Ovary (tissue), 7 donors: ENCODE measurements at regions not wholly inside any gene's neighbourhood (a gene's known extent, or its start where the extent isn't known, plus 50 kb on each side); places are given as distances from the start of the nearest gene placed in this dataset.

Experiments
- DNase-seq, 5 donors: peaks; one replicate each; pipeline ENCODE4 v3.0.0-alpha.2; 2019 to 2020
- H3K27ac ChIP-seq, 2 donors: fragments of 200-600 bp; one replicate each; pipeline versions ENCODE4 v1.5.1 to v1.8.0; 2019 to 2022
- H3K27me3 ChIP-seq: fragments of 200-600 bp; one replicate; pipeline ENCODE4 v1.8.0; 2022
- H3K36me3 ChIP-seq: fragments of 200-600 bp; sonication (generic); one replicate; pipeline ENCODE4 v1.5.1; 2019
- H3K4me1 ChIP-seq: one replicate; pipeline ENCODE4 v1.8.1; 2013; ENCODE audit warnings: mild to moderate bottlenecking, moderate library complexity; ENCODE audit not compliant: insufficient read depth
- H3K4me3 ChIP-seq: fragments of 200-600 bp; sonication (generic); one replicate; pipeline ENCODE4 v1.5.1; 2017
- H3K9me3 ChIP-seq, 2 donors: fragments of 200-600 bp in 1 of 2; sonication (generic) in 1 of 2; one replicate each; pipeline versions ENCODE4 v1.5.1 to v1.8.1; 2013 to 2019; ENCODE audit warnings: mild to moderate bottlenecking in 1 of 2, moderate library complexity in 1 of 2
- EP300 ChIP-seq: sonication (generic); formaldehyde crosslinking; IDR thresholded peaks from one replicate; pipeline ENCODE4 v1.6.1; 2017; ENCODE audit warnings: antibody characterized with exemption
- POLR2A ChIP-seq: fragments of 450-650 bp; IDR thresholded peaks from one replicate; pipeline ENCODE4 v1.6.1; 2017; ENCODE audit warnings: antibody characterized with exemption, mild to moderate bottlenecking, moderate library complexity
- WGBS, 3 donors: extraction: QIAGEN DNeasy Blood & Tissue Kit in 1 of 3; methylation state at CpG; one replicate each; pipeline versions ENCODE4 v1.1.5 to v1.1.7; 2013 to 2017; 5-methylcytosine and 5-hydroxymethylcytosine counted together
- intact Hi-C, 4 donors: fragments of 100-400 bp; cut with DNase I; formaldehyde crosslinking; loops; one replicate each; pipeline versions ENCODE4 v1.11.0 to v1.15.1; 2022 to 2023
- TF ChIP-seq, protein P1 (sequence below), 3 donors: fragments of 450-650 bp in 2 of 3; fragments of 200-600 bp in 1 of 3; IDR thresholded peaks; one replicate each; pipeline versions ENCODE4 v1.5.1 to v1.8.0; 2016 to 2022; ENCODE audit warnings: antibody characterized with exemption in 3 of 3, mild to moderate bottlenecking in 1 of 3
- donor health status: DM: no; HTN: no; CAD: no; lungs with moderate emphysema.
- donor health status: DM: no; HTN: no; CAD: no.
- donor health status: Bipolar disorder and iron deficiency.
- donor health status: DM: no; HTN: no; CAD: no.
- donor health status: DM: yes; HTN: yes; CAD: no.

DNA sequence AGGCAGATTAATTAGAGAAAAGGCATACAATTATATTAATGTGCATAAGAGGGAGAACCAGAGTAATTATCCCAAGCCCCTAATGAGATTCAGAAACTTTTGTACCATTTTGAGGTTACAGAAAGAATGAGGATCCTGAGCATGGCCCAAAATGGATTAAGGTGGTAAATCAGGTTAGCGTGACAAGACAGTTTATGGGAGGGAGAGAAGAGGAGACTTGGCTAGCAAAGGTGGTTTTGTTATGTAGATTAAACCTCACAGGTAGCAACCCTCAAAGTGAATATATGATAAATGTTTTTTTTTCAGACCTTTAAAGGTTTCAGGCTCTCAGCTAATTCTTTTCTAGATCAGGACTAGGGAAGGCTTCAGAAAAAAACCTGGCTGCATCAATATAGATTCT lies 781.8 kb downstream of the FAM133A start:
- no peaks in the 10 kb centered on the region for H3K4me1 ChIP-seq
- H3K4me3 ChIP-seq: no peak overlapping the region
- TF ChIP-seq, protein P1, sequence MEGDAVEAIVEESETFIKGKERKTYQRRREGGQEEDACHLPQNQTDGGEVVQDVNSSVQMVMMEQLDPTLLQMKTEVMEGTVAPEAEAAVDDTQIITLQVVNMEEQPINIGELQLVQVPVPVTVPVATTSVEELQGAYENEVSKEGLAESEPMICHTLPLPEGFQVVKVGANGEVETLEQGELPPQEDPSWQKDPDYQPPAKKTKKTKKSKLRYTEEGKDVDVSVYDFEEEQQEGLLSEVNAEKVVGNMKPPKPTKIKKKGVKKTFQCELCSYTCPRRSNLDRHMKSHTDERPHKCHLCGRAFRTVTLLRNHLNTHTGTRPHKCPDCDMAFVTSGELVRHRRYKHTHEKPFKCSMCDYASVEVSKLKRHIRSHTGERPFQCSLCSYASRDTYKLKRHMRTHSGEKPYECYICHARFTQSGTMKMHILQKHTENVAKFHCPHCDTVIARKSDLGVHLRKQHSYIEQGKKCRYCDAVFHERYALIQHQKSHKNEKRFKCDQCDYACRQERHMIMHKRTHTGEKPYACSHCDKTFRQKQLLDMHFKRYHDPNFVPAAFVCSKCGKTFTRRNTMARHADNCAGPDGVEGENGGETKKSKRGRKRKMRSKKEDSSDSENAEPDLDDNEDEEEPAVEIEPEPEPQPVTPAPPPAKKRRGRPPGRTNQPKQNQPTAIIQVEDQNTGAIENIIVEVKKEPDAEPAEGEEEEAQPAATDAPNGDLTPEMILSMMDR (IDR thresholded peaks at IDR 0.05): no peak
- TF ChIP-seq EP300 (no peak), POLR2A (no peak)
- no peaks in the 10 kb centered on the region for H3K27me3 ChIP-seq
- DNase-seq: no peak
- intact Hi-C loops: no loop called here
- WGBS, 3 donors: 64 to 67% (median 65%) methylated on average over 1 of the region's 1 CpG
- H3K27ac ChIP-seq: no peak overlapping the region
- no peaks in the 10 kb centered on the region for H3K36me3 ChIP-seq
- no peaks in the 10 kb centered on the region for H3K9me3 ChIP-seq

DNA sequence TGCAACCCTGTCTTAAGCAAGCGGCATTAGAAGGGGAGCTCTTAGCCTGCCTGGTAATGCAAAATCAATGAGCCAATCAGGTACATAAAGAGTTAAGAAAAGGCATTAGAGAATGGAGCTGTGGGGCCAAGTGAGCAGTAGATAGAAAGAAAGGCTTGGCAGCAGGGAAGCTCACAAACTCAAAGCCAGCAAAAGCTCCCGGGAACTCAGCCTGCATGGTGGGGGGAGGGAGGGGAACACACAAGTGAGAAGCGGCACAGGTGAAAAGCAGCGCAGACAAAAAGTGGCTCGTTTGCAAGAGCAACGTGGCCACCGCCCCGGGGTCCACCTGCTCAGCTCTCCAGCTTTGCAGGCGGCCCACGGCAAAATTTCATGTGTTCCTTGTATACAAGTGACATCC lies 818.5 kb downstream of the FAM133A start:
- intact Hi-C loops: no loop called here
- H3K9me3 ChIP-seq: no peaks in the 10 kb centered on the region
- no peaks in the 10 kb centered on the region for H3K27me3 ChIP-seq
- no peaks in the 10 kb centered on the region for H3K36me3 ChIP-seq
- TF ChIP-seq, protein P1 (IDR thresholded peaks at IDR 0.05): no peak
- no peak for TF ChIP-seq EP300
- no peak for TF ChIP-seq POLR2A
- 8 to 25% (median 10%) methylated on average over 10 of the region's 10 CpGs for WGBS, 3 donors
- H3K4me1 ChIP-seq: no peaks in the 10 kb centered on the region
- no peak overlapping the region for H3K4me3 ChIP-seq
- no peak overlapping the region for H3K27ac ChIP-seq
- no peak for DNase-seq

DNA sequence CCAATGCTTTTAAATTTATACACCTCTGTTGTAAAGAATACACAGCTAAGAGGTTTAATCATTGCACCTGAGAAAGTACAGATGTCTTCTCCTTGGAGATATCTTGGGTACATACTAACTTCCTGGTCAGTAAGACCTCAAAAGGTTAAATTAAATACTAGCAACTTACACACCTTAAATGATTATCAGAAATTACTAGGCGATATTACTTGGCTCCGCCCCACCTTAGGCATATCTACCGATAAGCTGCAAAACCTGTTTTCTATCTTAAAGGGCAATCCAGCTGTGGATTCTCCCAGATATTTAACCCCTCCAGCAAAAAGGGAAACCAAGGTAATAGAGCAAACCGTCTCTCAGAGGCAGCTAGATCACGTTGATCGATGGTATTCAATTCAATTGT lies 819.4 kb downstream of the FAM133A start:
- WGBS, 3 donors: 54 to 74% (median 62%) methylated on average over 6 of the region's 6 CpGs
- TF ChIP-seq POLR2A (no peak), EP300 (no peak)
- TF ChIP-seq, protein P1 (IDR thresholded peaks at IDR 0.05): no peak
- DNase-seq: no peak
- Histone ChIP-seq H3K36me3 (no peaks in the 10 kb centered on the region), H3K9me3 (no peaks in the 10 kb centered on the region), H3K4me1 (no peaks in the 10 kb centered on the region), H3K27me3 (no peaks in the 10 kb centered on the region), H3K27ac (no peak overlapping the region), H3K4me3 (no peak overlapping the region)
- intact Hi-C loops: no loop called here

DNA sequence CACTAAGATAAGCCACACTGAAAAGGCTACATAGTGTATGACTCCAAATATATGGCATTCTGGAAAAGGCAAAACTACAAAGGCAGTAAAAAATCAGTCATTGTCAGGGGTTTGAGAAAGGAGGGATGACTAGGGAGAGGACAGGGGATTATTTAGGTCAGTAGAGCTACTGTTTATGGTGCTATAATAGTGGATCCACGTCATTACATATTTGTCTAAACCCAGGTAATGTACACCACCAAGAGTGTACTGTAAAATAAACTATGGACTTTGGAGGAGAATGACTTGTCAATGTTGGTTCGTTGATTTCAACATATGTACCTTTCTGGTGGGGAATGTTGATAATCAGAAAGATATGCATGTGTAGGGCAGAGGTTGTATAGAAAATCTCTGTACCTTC lies 837.6 kb downstream of the FAM133A start:
- Histone ChIP-seq H3K4me1 (no peaks in the 10 kb centered on the region), H3K9me3 (no peaks in the 10 kb centered on the region), H3K27ac (no peak overlapping the region), H3K36me3 (no peaks in the 10 kb centered on the region), H3K27me3 (no peaks in the 10 kb centered on the region), H3K4me3 (no peak overlapping the region)
- TF ChIP-seq POLR2A: no peak
- TF ChIP-seq, protein P1 (IDR thresholded peaks at IDR 0.05): no peak
- no peak for TF ChIP-seq EP300
- intact Hi-C loops: no loop called here
- DNase-seq: no peak
- WGBS, 3 donors: 34 to 47% (median 44%) methylated on average over 2 of the region's 2 CpGs

DNA sequence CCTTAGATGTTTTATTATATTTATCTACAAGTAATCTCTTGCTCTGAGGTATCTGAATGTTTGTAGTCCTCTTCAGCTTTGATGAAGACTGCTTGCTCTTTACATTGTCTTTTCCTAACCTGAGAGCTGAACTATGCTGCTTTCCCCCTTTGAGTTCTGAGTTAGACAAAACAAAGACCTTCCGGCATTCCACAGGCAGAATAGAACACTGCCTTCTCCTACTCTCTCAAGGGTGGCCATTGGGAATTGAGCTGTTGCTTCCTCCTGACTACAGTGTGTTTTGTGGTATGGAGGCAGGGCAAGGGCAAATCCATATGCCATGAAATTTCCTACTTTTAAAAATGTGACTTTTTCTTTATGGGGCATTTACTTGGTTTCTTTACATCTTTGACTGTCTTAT lies 841.0 kb downstream of the FAM133A start:
- Histone ChIP-seq H3K9me3 (no peaks in the 10 kb centered on the region), H3K4me3 (no peak overlapping the region), H3K27ac (no peak overlapping the region), H3K4me1 (no peaks in the 10 kb centered on the region), H3K27me3 (no peaks in the 10 kb centered on the region), H3K36me3 (no peaks in the 10 kb centered on the region)
- DNase-seq: no peak
- 72 to 82% (median 81%) methylated on average over 1 of the region's 1 CpG for WGBS, 3 donors
- no peak for TF ChIP-seq POLR2A
- TF ChIP-seq EP300: no peak
- TF ChIP-seq, protein P1 (IDR thresholded peaks at IDR 0.05): no peak
- intact Hi-C loops: no loop called here
